ENCODE measurements at regions not wholly inside any gene's neighbourhood (a gene's known extent, or its start where the extent isn't known, plus 50 kb on each side); places are given as distances from the start of the nearest gene placed in this dataset.

DNA sequence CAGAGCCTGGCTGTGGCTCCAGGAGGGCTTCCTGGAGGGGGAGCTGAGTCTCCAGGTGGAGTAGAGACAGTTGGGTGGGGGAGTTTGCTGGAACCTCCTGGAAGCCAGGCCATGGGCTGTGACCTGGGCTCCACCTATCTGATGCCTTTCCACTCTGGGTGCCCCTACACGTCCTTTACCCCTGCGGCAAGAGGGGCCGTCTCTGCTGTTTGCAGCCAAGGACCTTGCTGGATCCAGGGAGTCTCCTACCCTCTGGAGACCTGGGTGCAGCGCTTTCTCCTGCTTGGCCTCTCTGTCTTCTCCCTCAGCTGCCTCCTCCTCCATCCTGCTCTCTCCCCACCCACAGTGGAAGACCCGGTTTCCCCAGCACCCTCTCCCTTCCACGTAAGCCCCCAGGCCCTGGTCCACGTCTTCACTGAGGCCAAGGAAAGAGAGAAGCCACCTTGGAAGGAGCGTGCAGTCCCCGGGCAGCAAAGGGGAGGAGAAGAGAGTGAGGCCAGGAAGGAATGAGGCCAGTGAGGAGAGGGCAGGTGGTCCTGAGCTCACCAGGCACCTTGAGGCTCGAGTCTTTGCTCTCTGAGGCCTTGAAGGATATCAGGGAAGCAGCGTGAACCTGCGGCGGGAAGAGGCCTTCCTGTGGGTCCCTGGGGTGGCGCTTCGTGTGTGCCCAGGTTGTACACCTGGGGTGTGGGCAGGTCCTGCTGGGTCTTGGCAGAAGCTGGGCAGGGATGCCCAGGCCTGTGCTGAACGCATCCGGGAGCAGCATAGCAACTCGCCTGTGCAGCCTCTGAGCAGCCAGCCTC is 294.3 kb upstream of the RTL1 start:
- DNase-seq = no peak

DNA sequence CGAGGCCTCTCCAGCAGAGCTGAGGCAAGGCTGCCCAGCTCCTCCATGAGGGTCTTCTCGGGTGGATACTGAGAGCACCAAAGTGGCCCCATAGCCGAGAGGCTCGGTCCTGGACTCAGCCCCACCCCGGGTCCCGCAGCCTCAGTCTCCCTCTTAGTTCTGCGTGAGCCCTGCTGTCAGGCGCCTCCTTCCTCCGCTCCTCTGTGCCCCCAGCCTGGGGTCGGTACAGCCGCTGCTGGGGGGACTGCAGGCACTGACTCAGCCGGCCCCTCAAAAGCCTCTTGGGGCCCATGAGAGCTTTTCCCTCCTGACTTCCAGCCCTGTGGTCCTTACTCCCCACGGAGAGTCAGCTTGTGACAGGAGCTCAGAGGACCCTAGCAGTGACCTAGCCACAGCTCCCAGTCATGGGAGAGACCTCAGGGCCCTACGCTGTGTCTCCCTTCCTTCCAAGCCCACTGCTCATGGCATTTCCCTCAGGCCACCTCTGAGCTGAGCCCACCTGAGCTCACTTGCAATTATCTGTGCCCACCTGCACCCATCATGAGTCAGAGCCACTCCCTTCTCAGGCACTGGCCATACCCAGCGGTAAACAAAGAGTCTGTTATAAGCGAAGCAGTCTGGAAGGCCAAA is 295.0 kb upstream of the RTL1 start:
- no peak for DNase-seq

DNA sequence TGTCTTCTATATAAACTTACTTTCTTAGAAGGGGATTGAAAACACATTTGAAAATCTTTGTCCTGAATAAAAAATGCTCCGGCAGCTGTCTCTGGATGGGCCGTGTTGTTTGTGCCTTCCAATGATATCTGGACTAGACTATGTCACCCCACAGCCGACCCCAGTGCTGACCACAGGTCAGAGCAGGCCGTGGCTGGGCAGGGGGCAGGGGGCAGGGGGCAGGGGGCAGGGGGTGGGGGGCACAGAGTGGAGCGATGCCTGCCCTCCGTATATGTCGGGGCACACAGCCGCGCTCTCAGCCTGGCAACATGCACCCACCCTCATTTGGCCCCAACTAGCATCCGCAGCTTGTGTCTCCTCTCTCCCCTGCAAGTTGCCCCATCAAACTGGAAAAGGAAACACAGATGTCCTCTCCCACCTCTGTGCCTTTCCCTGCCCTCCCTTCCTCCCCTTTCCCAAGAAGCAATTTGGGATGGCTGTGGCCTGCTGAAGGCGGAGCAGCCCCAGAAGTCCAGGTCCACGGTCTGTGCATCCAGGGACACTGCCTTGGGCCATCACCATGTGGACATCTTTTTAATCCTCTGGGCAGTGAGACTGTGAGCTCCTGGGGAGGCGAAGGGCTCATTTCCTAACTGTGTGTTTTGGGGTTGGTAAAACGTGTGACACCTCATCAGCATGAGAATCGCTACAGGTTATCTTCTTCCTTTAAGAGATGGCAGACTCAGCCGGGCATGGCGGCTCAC is 295.7 kb upstream of the RTL1 start:
- no peak for DNase-seq

DNA sequence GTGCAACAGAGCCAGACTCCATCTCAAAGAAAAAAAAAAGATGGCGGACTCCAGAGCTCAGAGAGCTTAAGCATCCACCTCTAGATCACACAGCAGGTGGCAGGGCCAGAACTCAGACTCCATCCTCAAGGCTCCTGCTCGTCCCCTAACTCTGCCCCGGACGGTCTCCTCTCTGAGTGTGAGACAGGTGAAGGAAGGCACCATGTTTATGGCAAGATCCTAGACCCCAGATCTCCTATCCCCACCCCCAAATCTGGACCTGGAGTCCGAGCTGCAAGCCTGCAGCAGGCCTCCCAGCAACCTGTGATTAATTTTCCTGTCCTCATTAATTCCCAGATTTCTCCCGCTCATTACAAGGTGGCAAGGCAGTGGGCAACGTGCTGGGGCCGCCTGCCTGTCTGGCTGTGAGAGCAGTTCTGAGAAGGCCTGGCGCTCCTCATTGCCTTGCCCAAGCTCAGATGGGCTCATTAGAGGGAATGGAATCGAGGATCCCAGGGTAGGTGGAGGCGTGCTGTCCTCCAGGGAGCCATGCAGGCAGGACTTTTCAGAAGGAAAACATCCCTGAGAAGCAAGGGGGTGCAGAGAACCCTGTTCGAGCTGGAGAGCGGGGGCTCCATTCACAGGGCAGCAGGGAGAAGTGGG is 296.6 kb upstream of the RTL1 start:
- no peak for DNase-seq

DNA sequence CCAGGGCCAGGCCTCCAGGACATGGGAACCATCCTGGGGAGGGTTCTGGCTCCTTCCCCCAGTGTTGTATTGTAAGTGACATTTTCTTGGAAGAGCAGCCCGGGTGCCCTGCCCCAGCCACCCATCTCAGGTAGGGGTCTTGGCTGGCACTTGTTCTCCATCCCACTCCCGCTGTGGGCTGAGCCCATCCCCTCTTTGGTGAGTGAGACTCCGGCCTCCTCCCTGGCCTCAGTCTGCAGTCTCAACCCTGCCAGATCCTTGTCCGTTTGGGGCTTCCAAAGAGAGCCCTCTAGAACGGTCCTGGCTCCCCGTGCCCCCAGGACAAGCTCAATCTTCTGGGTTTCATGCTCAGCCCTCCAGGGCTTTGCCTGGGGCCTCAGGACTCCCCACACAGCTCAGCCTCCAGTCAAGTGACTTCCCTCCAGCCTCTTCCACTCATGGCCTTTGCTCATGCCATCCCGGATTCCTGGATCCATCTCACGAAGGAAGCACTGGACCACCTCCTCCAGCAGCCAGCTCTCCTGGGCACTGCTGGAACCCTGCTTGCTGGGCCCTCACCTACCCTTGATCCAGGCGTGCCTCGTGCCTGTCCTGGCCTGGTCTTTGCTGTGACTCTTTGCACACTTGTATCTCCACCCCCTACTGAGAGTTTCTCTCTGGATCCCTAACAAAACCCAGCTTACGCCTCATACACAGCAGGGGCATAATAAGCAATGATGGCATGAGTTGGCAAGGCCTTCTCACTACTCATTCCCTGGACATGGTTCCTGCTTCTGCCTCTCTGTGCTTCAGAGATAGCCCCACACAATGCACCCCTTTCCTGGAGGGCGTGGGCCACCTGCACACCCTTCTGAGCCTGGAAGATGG is 297.4 kb upstream of the RTL1 start:
- no peak for DNase-seq

DNA sequence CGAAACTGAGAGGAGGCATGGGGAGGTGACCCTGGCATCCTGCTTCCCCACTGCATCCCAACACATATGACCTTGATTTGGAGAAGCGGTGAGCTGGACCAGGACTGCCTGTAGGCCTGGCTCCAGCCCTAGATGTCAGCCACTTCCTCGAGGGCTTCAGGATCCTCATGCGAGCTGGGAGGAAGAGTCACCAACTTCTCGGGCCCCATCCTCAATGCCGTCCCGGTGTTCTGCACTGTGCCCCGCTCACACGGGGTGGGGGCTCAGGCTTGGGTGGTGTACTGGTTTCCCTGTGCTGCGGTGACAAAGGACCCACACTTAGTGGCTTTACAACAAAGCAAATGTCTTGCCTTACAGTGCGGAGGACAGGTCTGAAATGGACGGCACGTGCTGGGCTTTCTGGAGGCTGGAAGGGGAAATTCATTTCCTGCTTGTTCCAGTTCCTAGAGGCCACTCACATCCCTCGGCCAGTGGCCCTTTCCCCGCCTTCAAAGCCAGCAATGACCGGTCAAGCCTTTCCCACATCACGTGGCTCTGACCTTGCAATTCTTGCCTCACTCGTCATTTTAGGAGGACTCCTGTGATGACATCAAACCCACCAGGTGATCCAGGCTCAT is 298.1 kb upstream of the RTL1 start:
- DNase-seq = no peak

DNA sequence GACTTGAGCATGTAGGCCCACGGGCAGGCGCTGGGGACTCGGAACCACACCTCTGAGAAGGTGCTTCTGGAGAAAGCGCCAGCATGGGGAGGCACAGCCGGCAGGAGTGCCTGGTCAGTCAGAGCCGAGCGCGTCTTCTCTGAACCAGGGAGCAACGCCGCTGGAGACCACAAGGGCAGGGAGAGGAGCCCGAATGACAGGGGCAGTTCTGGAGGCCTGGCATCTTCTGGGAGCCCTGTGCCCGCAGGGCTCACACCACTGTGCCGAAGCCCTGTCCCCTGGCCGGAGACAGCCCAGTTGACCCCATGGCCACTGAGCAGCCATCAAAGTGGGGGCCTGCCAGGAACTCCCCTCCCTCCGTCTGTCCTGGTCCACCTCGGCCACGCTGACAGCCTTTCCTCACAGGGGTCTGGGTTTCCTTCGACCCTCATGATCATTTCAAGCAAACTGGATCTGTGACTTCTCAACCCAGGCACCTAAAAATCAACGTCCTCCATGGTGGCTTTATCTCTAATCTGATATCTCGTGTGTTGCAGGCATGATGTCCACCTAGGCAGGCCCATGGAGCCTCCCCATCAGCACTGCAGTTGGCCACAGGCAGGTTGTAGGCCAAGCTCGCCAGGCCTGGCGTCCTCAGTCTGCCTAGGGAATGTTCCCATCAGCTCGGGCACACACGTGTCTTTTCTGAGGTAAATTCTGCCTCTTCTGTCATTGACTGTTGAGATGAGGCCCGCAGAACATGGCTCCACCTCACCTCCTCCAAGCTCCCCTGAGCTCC is 299.3 kb upstream of the RTL1 start:
- DNase-seq = no peak

DNA sequence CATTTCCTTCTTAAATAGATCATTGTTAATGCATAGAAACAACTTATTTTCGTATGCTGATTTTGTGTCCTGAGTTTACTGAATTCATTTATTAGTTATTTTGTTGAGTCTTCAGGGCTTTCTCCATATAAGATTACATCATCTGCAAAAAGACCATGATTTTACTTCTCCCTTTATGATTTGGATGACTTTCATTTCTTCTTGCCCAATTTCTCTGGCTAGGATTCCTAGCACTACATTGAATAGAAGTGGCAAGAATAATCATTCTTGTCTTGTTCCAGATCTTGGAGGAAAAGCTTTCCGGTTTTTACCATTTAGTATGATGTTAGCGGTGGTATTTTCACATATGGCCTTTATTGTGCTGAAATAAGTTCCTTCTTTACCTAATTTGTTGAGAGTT is 303.0 kb upstream of the RTL1 start:
- DNase-seq = no peak

DNA sequence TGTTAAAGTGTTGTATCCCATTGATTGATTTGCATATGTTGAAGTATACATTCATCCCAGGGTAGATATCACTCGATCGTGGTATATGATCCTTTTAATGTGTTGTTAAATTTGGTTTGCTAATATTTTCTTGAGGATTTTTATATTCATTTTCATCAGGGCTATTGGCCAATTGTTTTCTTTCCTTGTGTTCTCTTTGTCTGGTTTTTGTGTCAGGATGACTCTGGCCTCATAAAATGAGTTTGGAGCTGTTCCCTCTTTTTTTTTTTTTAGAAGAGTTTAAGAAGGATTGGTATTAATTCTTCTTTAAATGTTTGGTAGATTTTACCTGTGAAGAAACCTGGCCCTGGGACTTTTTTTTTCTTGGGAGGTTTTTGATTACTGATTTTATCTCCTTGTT is 303.5 kb upstream of the RTL1 start:
- no peak for DNase-seq

DNA sequence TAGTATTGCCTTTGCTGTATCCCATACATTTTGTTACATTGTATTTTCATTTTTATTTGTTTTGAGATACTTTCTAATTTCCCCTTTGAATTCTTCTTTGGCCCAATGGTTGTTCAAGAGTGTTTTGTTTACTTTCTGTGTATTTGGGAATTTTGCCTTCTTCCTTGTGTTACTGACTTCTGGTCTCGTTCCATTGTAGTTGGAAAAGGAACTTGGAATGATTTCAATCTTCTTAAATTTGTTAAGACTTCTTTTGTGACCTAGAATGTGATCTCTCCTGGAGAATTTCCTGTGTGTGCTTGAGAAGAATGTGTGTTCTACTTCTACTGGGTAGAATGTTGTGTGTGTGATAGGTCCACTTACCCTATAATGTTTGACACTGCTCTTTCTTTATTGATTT is 304.4 kb upstream of the RTL1 start:
- no peak for DNase-seq

DNA sequence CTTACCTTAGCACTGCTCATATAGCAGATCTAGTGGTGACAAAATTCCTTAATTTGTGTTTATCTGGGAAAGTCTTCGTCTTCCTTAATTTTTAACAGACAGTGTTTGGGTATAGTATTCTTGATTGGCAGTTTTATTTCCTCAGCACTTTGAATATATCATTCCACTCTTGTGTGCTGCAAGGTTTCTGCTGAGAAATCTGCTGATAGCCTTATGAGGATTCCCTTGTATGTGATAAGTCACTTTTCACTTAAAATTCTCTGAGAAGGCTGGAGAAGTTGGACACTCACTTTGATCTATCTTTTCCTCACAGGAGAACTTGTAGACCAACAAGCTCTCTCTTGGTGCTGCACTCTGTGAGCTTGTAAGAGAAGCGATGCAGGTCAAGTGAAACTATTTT is 306.1 kb upstream of the RTL1 start:
- no peak for DNase-seq

DNA sequence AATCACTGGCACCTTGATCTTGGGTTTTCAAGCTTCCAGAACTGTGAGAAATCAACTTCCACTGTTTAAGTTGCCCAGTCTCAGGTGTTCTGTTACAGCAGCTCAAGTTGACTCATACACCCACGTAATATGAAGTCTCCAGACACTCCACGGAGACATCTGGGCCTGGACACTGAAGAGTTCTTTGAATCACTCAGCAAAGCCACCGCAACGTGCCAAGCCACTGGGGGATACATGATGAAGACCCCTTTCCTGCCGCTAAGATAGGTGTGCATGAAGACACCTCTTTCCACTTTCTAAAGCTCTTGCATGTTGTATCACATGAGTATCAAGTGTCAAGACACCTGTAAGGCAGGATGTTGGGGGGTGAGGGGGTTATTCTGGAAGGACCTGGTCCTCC is 311.7 kb upstream of the RTL1 start:
- no peak for DNase-seq

DNA sequence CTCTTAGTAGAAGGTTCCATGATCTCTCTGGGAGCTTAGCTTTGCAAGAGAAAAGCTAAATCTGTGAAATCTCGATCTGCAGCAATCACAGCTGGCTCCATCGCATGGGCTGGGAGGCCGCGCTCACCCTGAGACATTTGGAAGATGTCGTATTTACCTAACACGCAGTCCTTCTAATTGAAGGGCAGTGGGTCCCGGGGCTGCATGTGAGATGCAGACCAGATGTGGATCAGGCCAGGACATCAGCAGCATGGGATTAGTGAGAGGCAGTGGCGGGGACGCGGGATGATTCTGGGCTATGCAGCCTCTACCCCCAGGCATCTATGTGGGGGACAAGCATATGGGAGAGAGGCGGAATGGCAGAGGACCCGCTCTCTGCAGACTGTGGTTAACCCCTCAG is 312.4 kb upstream of the RTL1 start:
- DNase-seq = no peak

DNA sequence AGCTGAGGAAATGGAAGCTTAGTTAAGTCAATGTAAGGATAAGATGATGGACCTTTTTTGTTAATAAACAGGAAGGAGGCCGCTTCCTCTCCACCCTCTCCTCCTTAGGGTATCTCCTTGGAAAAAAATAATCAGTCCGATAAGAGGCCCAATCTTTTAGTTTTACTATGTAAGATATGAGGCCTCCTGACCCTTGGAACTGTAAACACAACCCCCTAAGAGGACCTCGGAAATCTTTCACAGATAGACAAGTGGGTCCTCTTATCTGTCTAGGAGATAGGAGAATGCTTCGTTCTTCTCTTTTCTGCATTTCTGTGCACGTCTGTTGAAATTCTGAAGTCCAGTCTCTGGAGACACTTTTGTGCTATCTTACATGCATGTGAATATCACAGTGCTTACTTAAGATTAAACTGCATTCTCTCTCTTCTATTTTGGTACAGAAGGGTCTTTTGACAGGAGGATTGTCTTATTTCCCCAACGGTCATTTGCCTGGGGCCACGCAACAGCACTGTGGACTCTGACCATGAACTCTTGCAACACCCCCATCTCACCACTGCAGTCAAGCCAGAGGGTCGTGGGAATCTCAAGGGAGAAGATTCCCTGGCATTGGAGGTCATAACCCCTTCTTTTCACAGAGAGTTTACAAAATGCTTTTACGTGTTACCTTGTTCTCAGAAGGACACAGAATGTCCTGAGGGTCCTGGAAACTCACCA is 313.0 kb upstream of the RTL1 start:
- no peak for DNase-seq

DNA sequence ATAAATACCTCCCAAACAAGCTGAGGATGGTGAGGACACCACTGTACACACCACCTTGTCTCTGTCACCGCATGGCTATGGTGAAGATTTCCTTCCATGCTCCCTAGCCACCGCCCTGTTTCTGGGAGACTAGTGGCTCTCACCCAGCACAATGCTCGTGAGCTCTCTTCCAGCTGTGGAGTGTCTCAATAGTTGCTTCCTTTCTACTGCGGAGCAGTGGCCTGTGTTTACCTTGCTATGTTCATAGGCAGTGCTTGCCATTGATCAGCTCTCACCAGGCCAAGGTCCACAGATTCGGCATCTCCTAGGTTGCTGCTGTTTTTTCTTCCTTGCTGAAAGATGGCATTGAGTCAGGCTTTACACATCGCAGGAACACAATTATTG is 313.6 kb upstream of the RTL1 start:
- DNase-seq = no peak

DNA sequence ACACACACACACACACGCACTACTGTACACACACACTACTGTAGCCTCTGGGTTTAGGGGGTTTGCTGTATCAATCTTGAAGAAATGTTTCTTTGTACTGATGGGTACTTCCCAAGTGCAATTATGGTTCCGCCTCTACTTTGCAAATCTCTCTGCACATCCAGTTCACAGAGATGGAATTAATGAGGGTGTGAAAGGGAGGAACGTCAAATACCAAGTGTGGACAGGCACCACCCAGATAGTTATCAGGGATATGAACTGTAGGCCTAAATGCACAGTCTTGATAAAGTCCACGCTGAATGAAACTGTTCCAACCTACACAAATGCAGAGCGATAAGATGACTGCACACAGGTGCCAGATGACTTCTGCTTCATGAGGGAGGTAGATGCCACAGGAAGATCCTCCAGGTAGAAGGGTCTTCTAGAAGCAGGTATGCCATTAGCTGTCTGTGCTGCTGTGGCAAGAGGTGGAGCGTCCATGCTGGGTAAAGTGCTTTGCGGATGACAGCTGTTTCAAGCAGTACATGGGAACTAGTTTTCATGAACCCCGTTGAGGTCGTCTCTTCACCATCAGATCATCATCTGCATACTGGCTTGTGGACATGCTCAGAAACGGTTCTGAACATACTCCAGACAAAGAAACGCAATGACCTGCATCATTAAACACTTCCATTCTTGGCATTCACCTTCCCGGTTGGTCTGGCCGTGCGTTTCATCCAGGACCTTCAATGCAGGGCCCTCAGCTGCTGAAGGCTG is 314.3 kb upstream of the RTL1 start:
- no peak for DNase-seq

DNA sequence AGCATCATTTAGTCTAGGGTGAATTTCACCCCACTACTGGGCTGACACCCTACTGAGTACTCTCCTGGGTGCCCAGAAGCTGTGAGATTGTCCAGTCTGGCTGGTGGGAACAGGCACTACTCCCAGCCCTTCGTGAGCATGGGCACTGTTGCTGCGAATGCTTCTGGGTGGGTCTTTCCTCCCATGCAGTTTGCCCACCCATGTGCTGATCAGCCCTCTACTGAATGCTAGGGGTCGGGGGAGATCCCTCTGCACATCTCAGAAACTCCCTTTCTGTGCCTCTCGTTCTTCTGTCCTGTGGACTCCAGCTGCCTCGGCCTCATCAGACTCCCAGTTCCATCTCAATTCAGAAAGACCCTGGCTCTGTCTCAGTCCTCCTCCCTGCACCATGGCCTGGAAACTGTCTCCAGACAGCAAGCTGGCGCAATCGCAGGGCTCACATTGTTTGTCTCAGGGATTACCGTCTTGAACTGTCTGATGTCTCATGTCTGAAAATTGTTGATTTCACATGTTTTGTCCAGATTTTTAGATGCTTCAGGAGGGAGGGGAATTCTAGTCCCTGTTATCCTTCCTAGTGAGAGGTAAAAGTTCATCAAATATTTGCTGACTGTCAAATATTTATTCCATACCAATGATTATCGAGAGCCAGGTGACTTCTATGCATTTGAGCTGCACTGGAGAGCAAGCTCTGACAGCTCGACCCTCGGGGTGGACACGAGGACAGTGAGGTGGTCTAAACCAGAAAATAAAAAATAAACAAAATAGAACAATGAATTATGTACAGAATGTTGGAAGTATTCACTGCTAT is 316.6 kb upstream of the RTL1 start:
- no peak for DNase-seq

DNA sequence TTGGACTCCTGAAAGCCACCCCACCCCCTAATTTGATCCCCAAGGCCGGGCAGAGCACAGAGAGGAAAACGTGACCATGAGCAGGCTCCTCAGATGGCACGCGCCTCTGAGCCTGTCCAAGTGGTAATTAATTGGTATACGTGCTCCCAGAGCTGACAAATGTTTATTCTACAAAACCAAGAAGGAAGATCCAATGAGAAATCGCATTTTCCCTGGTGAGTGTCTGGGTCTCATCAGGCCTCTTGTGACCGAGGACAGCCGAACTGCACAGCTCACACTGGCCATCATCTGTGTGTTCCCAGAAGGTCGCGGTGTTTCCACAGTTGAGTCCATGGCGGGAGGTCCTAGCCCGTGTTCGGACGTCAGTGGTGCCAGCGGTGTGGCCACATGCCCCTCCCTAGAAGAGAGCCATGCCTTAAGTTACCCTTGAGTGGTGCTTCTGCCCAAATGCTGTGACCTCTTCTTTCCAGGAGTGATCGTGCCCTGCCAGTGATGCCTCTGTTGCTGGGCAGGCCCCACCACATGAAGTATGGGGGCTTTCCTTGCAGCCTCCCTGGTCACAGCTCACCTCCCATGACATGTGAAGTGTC is 317.5 kb upstream of the RTL1 start:
- DNase-seq = no peak

Data from DMS153 (cell line).